ENCODE measurements at regions not wholly inside any gene's neighbourhood (a gene's known extent, or its start where the extent isn't known, plus 50 kb on each side); places are given as distances from the start of the nearest gene placed in this dataset.

GRCh38 chr20:39464238-39464637 is 502.1 kb downstream of the DHX35 start:
- DNase-seq (ENCODE audit: low read depth in 2 of 2, low spot score in 1 of 2): no peak

- DNase-seq (ENCODE audit: low read depth in 2 of 2, low spot score in 1 of 2): no peak
Observed at GRCh38 chr20:39462416-39462945, 500.3 kb downstream of the DHX35 start.

DNA sequence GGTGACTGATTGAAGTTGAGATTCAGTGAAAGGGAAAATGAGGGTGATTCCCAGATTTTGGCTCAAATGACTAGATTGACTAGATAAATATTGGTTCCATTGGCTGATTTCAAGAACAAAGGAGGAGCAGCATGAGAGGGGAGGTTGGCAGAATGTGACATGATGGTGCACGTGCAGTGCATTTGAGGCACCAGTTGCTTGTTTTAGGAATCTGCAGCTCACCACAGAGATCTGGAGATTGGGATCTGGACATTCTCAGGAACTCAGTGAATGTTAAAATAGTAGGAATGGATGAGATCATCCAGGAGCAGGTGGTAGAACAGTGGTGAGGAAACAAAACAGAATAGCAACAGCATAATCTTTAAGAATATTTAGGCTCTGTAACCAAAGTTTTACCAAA is 496.3 kb downstream of the DHX35 start:
- DNase-seq (ENCODE audit: low read depth in 2 of 2, low spot score in 1 of 2): no peak

DNA sequence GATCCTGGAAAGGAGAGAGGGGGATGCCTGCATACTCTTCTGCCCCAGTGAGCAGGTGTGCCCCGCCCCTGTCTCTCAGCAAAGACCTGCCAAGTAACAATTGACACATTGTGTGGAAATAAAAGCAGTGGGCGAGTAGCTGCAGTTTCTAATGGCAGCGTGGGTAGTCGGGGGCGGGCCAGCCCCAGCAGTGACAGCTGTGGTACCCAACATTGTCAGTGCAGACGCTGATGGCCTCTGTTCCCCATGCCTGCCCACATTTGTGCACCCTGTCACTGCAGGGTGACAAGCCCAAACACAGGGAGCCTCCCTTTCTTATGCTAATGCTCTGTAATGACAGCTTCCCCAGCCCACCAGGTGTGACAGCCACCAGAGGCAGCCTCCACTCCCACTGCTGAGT is 491.7 kb downstream of the DHX35 start:
- DNase-seq (ENCODE audit: low read depth in 2 of 2, low spot score in 1 of 2): no peak

DNA sequence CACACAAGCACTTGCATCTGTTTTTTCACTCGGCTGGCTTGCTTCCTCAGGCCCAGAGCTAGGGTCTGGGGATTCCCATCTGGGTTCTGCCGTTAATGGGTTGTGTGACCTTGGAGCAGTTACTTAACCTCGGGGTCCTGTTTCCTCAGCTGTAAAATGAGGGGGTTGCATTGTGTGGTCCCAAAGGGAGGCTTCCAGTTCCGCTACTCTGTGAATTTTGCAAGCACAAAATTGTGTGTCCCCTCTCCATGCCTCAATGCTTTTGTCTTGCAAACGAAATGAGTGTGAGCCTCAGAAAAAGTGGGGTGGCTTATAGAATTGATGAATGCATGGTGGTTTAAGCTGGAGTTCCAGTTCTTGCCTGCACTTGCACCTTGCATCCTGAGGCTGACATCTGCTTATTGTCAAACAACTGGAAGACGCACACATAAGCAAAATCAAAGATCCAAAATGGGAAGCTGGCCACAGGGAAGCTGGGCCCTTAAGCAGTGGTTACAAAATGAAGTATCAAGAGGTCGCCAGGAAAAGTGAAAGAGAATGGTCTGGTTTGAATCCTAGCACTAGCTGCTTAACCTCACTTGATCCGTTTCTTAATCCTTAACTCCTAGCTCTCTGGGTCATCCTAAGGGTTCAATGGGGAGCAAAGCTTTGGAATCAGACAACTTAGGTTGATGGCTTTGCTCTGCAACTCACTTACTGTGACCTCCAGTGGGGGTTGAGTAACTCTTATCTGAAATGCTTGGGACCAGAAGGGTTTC is 490.6 kb downstream of the DHX35 start:
- DNase-seq (ENCODE audit: low read depth in 2 of 2, low spot score in 1 of 2): no peak

GRCh38 chr20:39451386-39451785 is 489.2 kb downstream of the DHX35 start:
- DNase-seq (ENCODE audit: low read depth in 2 of 2, low spot score in 1 of 2): no peak

- no peak for DNase-seq (ENCODE audit: low read depth in 2 of 2, low spot score in 1 of 2)
Observed at GRCh38 chr20:39446397-39446796, 484.3 kb downstream of the DHX35 start.

- no peak for DNase-seq (ENCODE audit: low read depth in 2 of 2, low spot score in 1 of 2)
Observed at GRCh38 chr20:39445095-39445494, 483.0 kb downstream of the DHX35 start.

DNA sequence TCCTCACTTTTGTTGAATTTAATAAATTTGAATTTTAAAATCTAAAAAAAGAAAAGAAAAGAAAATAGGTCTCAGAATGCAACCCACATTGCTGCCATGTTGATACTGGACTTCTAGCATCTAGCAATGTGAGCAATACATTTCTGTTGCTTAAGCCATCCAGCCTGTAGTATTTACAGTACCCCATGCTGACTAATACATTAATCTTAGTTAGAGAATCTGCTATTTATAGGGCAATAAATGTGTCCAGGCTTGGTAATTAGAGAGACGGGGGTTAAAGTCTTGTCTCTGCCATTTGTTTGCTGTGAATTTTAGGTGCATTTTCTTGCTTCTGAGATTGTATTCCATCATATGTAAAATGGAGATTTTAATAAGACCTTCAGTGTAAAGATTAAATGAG is 471.3 kb downstream of the DHX35 start:
- DNase-seq (ENCODE audit: low read depth in 2 of 2, low spot score in 1 of 2): no peak

DNA sequence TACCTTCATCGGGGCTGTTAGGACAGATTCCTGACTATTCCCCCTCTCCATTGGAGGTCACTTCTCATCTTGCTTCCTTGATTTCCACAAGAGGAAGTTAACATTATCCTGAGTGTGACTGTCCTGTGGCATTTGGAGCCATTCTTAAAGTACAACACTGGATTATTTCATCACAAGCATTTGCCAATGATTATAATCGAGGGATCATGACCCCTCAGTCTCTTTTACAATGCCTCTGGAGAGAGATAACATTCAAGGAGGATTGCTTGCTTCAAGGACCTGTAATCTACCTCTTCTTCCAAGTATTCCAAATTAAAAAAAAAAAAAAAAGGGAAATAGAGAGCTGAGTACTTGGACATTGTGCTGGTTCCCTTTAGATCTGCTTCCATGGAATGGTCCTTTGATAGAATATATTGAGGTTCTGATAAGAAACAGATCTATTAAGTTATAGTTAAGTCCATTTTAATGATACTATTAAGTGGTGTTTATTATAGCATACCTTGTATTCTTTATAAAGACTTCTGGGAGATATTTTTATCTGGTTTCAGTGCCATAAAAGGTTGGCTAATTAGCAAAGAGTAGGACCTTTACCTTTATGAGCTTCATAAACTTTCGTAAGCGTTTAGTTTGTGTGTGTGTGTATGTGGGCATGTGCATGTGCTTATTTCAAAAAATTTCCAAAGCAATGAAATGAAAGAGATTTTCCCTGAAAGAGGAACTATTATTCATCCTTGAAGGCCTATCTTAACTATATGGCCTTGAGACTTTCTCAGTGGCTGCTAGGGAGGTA is 469.1 kb downstream of the DHX35 start:
- no peak for DNase-seq (ENCODE audit: low read depth in 2 of 2, low spot score in 1 of 2)

DNA sequence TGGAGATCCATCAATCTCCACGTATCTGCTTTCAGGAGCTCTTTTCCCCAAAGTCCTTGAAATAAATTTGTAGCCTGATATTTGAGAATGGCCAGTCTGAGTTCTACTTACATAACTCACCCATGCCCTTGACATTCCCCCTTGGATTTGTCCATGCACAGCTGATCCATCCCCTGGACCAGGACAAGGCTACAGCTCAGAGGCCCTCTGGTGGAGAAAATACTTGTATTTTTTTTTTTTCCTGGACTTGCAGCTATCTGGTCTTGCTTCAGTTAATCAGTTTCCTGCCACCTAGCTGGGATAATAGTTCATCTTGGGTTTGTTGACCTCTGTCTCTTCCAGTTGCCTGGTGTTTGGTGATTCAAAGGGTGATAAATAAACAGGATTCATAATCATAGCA is 467.6 kb downstream of the DHX35 start:
- no peak for DNase-seq (ENCODE audit: low read depth in 2 of 2, low spot score in 1 of 2)

GRCh38 chr20:39424962-39425678 is 463.0 kb downstream of the DHX35 start:
- no peak for DNase-seq (ENCODE audit: low read depth in 2 of 2, low spot score in 1 of 2)

- no peak for DNase-seq (ENCODE audit: low read depth in 2 of 2, low spot score in 1 of 2)
Observed at GRCh38 chr20:39421571-39422105, 459.5 kb downstream of the DHX35 start.

- no peak for DNase-seq (ENCODE audit: low read depth in 2 of 2, low spot score in 1 of 2)
Observed at GRCh38 chr20:39412091-39412490, 449.9 kb downstream of the DHX35 start.

GRCh38 chr20:39399463-39399862 is 437.3 kb downstream of the DHX35 start:
- no peak for DNase-seq (ENCODE audit: low read depth in 2 of 2, low spot score in 1 of 2)

DNA sequence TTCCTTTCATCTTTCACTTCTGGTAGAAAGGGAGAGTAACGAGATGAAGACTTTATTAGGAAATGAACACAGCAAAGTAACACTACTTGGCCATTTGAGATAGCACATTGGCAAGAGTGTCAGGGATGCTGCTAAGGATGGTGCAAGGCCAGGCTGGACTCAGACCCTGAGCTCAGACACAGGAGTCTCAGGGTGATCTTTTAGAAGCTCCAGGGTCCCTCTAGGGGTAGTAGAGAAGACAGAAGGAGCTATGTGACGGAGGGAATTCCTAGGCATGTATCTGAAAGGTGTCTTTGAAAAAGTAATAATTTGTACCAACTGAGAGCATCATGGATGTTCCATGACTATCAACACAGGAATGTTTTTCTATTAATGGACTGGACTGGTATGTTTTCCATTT is 436.5 kb downstream of the DHX35 start:
- DNase-seq (ENCODE audit: low read depth in 2 of 2, low spot score in 1 of 2): no peak

GRCh38 chr20:39397646-39398045 is 435.5 kb downstream of the DHX35 start:
- no peak for DNase-seq (ENCODE audit: low read depth in 2 of 2, low spot score in 1 of 2)

GRCh38 chr20:39395478-39396291 is 433.5 kb downstream of the DHX35 start:
- no peak for DNase-seq (ENCODE audit: low read depth in 2 of 2, low spot score in 1 of 2)

- no peak for DNase-seq (ENCODE audit: low read depth in 2 of 2, low spot score in 1 of 2)
Observed at GRCh38 chr20:39394461-39394860, 432.3 kb downstream of the DHX35 start.

DNA sequence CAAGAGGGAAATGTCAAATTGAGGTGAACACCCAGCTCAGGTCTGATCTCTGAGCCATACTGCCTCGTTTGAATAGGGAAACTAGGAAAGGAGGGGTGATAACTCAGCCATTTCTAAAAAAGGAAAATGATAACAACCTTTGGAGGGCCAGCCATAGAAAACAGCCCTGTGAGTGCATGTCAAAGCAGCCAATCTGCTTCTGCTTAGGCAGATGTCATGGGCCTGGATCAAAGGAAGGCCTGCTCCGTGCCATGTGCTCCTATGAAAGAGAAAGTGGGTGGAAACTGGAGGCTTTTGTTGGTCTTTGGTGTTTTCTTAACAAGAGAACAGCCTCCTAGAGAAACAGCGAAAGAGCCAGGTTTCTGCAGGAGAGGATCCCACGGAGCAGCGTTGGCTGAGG is 428.0 kb downstream of the DHX35 start:
- no peak for DNase-seq (ENCODE audit: low read depth in 2 of 2, low spot score in 1 of 2)

- DNase-seq (ENCODE audit: low read depth in 2 of 2, low spot score in 1 of 2): no peak
Observed at GRCh38 chr20:39381595-39381994, 419.5 kb downstream of the DHX35 start.

All from stimulated activated CD8-positive, alpha-beta memory T cell treated with anti-CD3 and anti-CD28 coated beads, Interleukin-4, amount 100 ng/mL, for 4 hours (primary cell).